ENCODE measurements at regions not wholly inside any gene's neighbourhood (a gene's known extent, or its start where the extent isn't known, plus 50 kb on each side); places are given as distances from the start of the nearest gene placed in this dataset.
A peak's percentile ranks its signal among the peaks of the same experiment; 100 is the strongest.
"Not testable (repeated sequence)": the region's sequence is repeated elsewhere in the genome, so short reads cannot be mapped to it uniquely, and the experiment has no call there.

GRCh38 chr1:10914056-10914455 lies 98.4 kb upstream of the TARDBP start:
- DNase-seq, result no peak

GRCh38 chr1:10915594-10915993 lies 96.9 kb upstream of the TARDBP start:
- DNase-seq, result no peak

- DNase-seq, result no peak
These were observed 96.1 kb upstream of the TARDBP start for GRCh38 chr1:10916311-10916710.

GRCh38 chr1:10916991-10917390 lies 95.5 kb upstream of the TARDBP start:
- no peak for DNase-seq

- peak; percentile 36 for DNase-seq
These were observed 94.7 kb upstream of the TARDBP start for GRCh38 chr1:10917513-10918454.

- DNase-seq, result no peak
These were observed 93.9 kb upstream of the TARDBP start for GRCh38 chr1:10918531-10918930.

GRCh38 chr1:10920063-10920626 lies 92.3 kb upstream of the TARDBP start:
- no peak for DNase-seq

- not testable (repeated sequence) for DNase-seq
These were observed 90.0 kb upstream of the TARDBP start for GRCh38 chr1:10922315-10923060.

GRCh38 chr1:10924030-10924429 lies 88.4 kb upstream of the TARDBP start:
- no peak for DNase-seq

- no peak for DNase-seq
These were observed 83.8 kb upstream of the TARDBP start for GRCh38 chr1:10928654-10929053.

- DNase-seq, result peak; percentile 32
These were observed 80.4 kb upstream of the TARDBP start for GRCh38 chr1:10932088-10932487.

- no peak for DNase-seq
These were observed 78.2 kb upstream of the TARDBP start for GRCh38 chr1:10934150-10934818.

GRCh38 chr1:10935246-10935645 lies 77.2 kb upstream of the TARDBP start:
- no peak for DNase-seq

GRCh38 chr1:10935724-10936123 lies 76.7 kb upstream of the TARDBP start:
- DNase-seq, result no peak

GRCh38 chr1:10936998-10937901 lies 75.2 kb upstream of the TARDBP start:
- DNase-seq, result no peak

GRCh38 chr1:10938741-10939417 lies 73.6 kb upstream of the TARDBP start:
- DNase-seq, result no peak

GRCh38 chr1:10939654-10940450 lies 72.6 kb upstream of the TARDBP start:
- DNase-seq, result peak; percentile 29

GRCh38 chr1:10940451-10940804 lies 72.0 kb upstream of the TARDBP start:
- DNase-seq, result no peak

GRCh38 chr1:10940838-10941237 lies 71.6 kb upstream of the TARDBP start:
- no peak for DNase-seq

GRCh38 chr1:10941891-10942541 lies 70.4 kb upstream of the TARDBP start:
- DNase-seq, result peak; percentile 60

All from CD4-positive, alpha-beta T cell treated with Interleukin-17A for 1 hour (primary cell).